Neural progenitor cell (in vitro differentiated cells): ENCODE measurements at regions not wholly inside any gene's neighbourhood (a gene's known extent, or its start where the extent isn't known, plus 50 kb on each side); places are given as distances from the start of the nearest gene placed in this dataset.

Experiments
- DNase-seq: peaks from one replicate; pipeline ENCODE4 v3.0.0-alpha.2; 2016; ENCODE audit warnings: low spot score
- H2AFZ ChIP-seq: fragments of 200-600 bp; sonication (generic); replicated peaks from 2 replicates; pipeline ENCODE4 v1.6.1; 2016; ENCODE audit warnings: antibody characterized with exemption
- H3F3A ChIP-seq: fragments of 200-600 bp; sonication (generic); 2 replicates; pipeline ENCODE4 v1.6.1; 2016; ENCODE audit warnings: antibody characterized with exemption, low read depth
- H3K27ac ChIP-seq: fragments of 200-600 bp; sonication (generic); 2 replicates; pipeline ENCODE4 v1.5.1; 2016; ENCODE audit warnings: mild to moderate bottlenecking
- H3K27me3 ChIP-seq: fragments of 200-600 bp; sonication (generic); 2 replicates; pipeline ENCODE4 v1.6.1; 2016; ENCODE audit warnings: mild to moderate bottlenecking, moderate library complexity
- H3K36me3 ChIP-seq: fragments of 200-600 bp; sonication (generic); 2 replicates; pipeline ENCODE4 v1.5.1; 2016
- H3K4me1 ChIP-seq: fragments of 200-600 bp; sonication (generic); 2 replicates; pipeline ENCODE4 v1.6.1; 2016; ENCODE audit warnings: mixed run types
- H3K4me2 ChIP-seq: fragments of 200-600 bp; sonication (generic); 2 replicates; pipeline ENCODE4 v1.6.1; 2016
- H3K4me3 ChIP-seq: fragments of 200-600 bp; sonication (generic); 2 replicates; pipeline ENCODE4 v1.5.1; 2016
- H3K79me2 ChIP-seq: fragments of 200-600 bp; sonication (generic); 2 replicates; pipeline ENCODE4 v1.6.1; 2016; ENCODE audit warnings: low read depth
- H3K9ac ChIP-seq: fragments of 200-600 bp; sonication (generic); 2 replicates; pipeline ENCODE4 v1.6.1; 2016
- H3K9me3 ChIP-seq: fragments of 200-600 bp; sonication (generic); 2 replicates; pipeline ENCODE4 v1.5.1; 2016; ENCODE audit warnings: low read depth
- H4K20me1 ChIP-seq: fragments of 200-600 bp; sonication (generic); 2 replicates; pipeline ENCODE4 v1.6.1; 2016; ENCODE audit warnings: low read depth
- H3K27ac Mint-ChIP-seq: 3 replicates; pipeline ENCODE4 v1.8.0; 2021; ENCODE audit warnings: mixed read lengths
- H3K27me3 Mint-ChIP-seq: 2 replicates; pipeline ENCODE4 v1.8.0; 2022; ENCODE audit warnings: low read depth, mild to moderate bottlenecking, inconsistent platforms, moderate library complexity, mixed read lengths; ENCODE audit not compliant: insufficient read depth
- H3K36me3 Mint-ChIP-seq: 3 replicates; pipeline ENCODE4 v1.8.0; 2021; ENCODE audit warnings: mixed read lengths
- H3K4me1 Mint-ChIP-seq: 3 replicates; pipeline ENCODE4 v1.8.0; 2021; ENCODE audit warnings: mixed read lengths
- H3K4me3 Mint-ChIP-seq: 3 replicates; pipeline ENCODE4 v1.8.0; 2021; ENCODE audit warnings: mild to moderate bottlenecking, moderate library complexity, mixed read lengths
- H3K9me3 Mint-ChIP-seq: 3 replicates; pipeline ENCODE4 v1.8.0; 2020; ENCODE audit warnings: mixed read lengths
- EZH2 ChIP-seq: fragments of 200-600 bp; sonication (generic); IDR thresholded peaks from 2 replicates; pipeline ENCODE4 v1.6.1; 2017; ENCODE audit warnings: antibody characterized with exemption, mild to moderate bottlenecking, moderate library complexity
- EZH2phosphoT487 ChIP-seq: fragments of 200-600 bp; sonication (generic); IDR thresholded peaks from 2 replicates; pipeline ENCODE4 v1.6.1; 2017; ENCODE audit warnings: antibody characterized with exemption
- TF ChIP-seq, protein P1 (sequence below): fragments of 200-600 bp; sonication (generic); IDR thresholded peaks from 2 replicates; pipeline ENCODE4 v1.5.1; 2017; ENCODE audit warnings: antibody characterized with exemption, mild to moderate bottlenecking

DNA sequence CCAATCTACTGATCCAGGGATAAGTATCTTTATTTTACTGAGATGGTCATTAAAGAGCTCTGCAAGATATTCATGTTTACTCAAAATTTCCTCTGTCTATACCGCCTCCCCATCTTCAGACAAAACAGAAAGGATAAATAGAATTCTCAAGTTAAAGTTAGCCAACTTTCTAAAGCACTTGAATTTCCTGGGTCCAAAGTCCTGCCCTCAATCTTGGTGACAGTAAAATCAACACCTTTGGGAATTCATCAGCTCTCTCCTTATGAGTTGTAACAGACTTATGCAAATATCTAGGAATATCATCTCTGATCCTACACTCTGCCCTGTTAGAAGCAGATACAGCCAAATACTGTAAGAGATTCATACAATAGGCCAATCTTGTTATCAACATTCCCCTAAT is 122.5 kb upstream of the HAAO start:
- Mint-ChIP-seq H3K36me3 (peaks cover 2% of the 10 kb centered on the region), H3K4me3 (no peak overlapping the region), H3K9me3 (peaks cover 5% of the 10 kb centered on the region), H3K27ac (no peak overlapping the region), H3K4me1 (peaks cover 31% of the 10 kb centered on the region), H3K27me3 (peaks cover 12% of the 10 kb centered on the region)
- H3K9ac ChIP-seq, result no peak overlapping the region
- H3K9me3 ChIP-seq, result no peaks in the 10 kb centered on the region
- H3F3A ChIP-seq, result peaks cover 18% of the 10 kb centered on the region
- no peaks in the 10 kb centered on the region for H3K79me2 ChIP-seq
- no peaks in the 10 kb centered on the region for H4K20me1 ChIP-seq
- H2AFZ ChIP-seq, result no peak overlapping the region
- DNase-seq, result no peak
- no peak overlapping the region for H3K4me2 ChIP-seq
- TF ChIP-seq, protein P1, sequence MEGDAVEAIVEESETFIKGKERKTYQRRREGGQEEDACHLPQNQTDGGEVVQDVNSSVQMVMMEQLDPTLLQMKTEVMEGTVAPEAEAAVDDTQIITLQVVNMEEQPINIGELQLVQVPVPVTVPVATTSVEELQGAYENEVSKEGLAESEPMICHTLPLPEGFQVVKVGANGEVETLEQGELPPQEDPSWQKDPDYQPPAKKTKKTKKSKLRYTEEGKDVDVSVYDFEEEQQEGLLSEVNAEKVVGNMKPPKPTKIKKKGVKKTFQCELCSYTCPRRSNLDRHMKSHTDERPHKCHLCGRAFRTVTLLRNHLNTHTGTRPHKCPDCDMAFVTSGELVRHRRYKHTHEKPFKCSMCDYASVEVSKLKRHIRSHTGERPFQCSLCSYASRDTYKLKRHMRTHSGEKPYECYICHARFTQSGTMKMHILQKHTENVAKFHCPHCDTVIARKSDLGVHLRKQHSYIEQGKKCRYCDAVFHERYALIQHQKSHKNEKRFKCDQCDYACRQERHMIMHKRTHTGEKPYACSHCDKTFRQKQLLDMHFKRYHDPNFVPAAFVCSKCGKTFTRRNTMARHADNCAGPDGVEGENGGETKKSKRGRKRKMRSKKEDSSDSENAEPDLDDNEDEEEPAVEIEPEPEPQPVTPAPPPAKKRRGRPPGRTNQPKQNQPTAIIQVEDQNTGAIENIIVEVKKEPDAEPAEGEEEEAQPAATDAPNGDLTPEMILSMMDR, result no peak
- TF ChIP-seq EZH2phosphoT487, result no peak
- peaks cover 29% of the 10 kb centered on the region for H3K4me1 ChIP-seq
- no peaks in the 10 kb centered on the region for H3K36me3 ChIP-seq
- no peak overlapping the region for H3K4me3 ChIP-seq
- no peaks in the 10 kb centered on the region for H3K27me3 ChIP-seq
- no peak overlapping the region for H3K27ac ChIP-seq

DNA sequence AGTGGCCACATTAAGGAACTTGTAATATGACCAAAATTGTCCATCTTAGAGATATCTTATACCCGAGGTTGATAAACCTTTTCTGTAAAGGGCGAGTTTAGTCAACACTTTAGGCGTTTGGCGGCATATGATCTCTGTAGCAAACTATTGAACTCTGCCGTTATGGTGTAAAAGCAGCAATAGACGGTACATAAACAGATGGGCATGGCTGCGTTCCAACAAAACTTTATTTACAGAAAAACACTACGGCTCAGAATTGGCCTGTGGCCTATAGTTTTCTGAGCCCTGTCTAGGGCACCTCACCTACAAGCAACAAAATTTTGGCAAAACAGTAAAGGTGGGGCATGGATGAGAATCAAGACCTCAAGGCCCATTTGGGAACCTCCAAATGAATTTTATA is 121.9 kb upstream of the HAAO start:
- H3K4me1 ChIP-seq, result peaks cover 29% of the 10 kb centered on the region
- no peak overlapping the region for H2AFZ ChIP-seq
- no peaks in the 10 kb centered on the region for H3K9me3 ChIP-seq
- H3K4me3 Mint-ChIP-seq, result no peak overlapping the region
- H3K9me3 Mint-ChIP-seq, result peaks cover 5% of the 10 kb centered on the region
- peaks cover 9% of the 10 kb centered on the region for H3K27me3 Mint-ChIP-seq
- H3K36me3 ChIP-seq, result no peaks in the 10 kb centered on the region
- no peak overlapping the region for H3K4me2 ChIP-seq
- H3K36me3 Mint-ChIP-seq, result peaks cover 2% of the 10 kb centered on the region
- H3K4me1 Mint-ChIP-seq, result peaks cover 31% of the 10 kb centered on the region
- TF ChIP-seq, protein P1, result no peak
- no peak for TF ChIP-seq EZH2
- TF ChIP-seq EZH2phosphoT487, result no peak
- DNase-seq, result no peak
- H3K79me2 ChIP-seq, result no peaks in the 10 kb centered on the region
- no peak overlapping the region for H3K27ac ChIP-seq
- no peak overlapping the region for H3K27ac Mint-ChIP-seq
- H3K4me3 ChIP-seq, result no peak overlapping the region
- no peak overlapping the region for H3K9ac ChIP-seq
- H4K20me1 ChIP-seq, result no peaks in the 10 kb centered on the region
- H3F3A ChIP-seq, result peaks cover 18% of the 10 kb centered on the region
- H3K27me3 ChIP-seq, result no peaks in the 10 kb centered on the region

GRCh38 chr2:42913280-42913878 is 121.0 kb upstream of the HAAO start:
- Mint-ChIP-seq H3K9me3 (peaks cover 5% of the 10 kb centered on the region), H3K4me1 (peaks cover 26% of the 10 kb centered on the region), H3K4me3 (no peak overlapping the region), H3K27ac (no peak overlapping the region), H3K27me3 (peaks cover 11% of the 10 kb centered on the region), H3K36me3 (peaks cover 2% of the 10 kb centered on the region)
- Histone ChIP-seq H2AFZ (no peak overlapping the region), H3K9ac (no peak overlapping the region), H3K79me2 (no peaks in the 10 kb centered on the region), H3K27me3 (no peaks in the 10 kb centered on the region), H3K4me2 (no peak overlapping the region), H3K36me3 (no peaks in the 10 kb centered on the region), H3K4me3 (no peak overlapping the region), H3K27ac (no peak overlapping the region), H3K9me3 (no peaks in the 10 kb centered on the region), H4K20me1 (no peaks in the 10 kb centered on the region), H3K4me1 (peaks cover 29% of the 10 kb centered on the region), H3F3A (peaks cover 18% of the 10 kb centered on the region)
- DNase-seq, result no peak
- no peak for TF ChIP-seq EZH2phosphoT487
- TF ChIP-seq, protein P1, result no peak
- TF ChIP-seq EZH2, result no peak
